K562 (cell line): ENCODE measurements at regions not wholly inside any gene's neighbourhood (a gene's known extent, or its start where the extent isn't known, plus 50 kb on each side); places are given as distances from the start of the nearest gene placed in this dataset.

Source experiments
- BRCA1 ChIP-seq, 2 experiments: fragments of 450-650 bp in 1 of 2; sonication (generic) in 1 of 2; formaldehyde crosslinking in 1 of 2; IDR thresholded peaks; 2 replicates each; pipeline versions ENCODE4 v1.5.0 to v1.6.1; 2017 to 2020; ENCODE audit warnings: mild to moderate bottlenecking in 1 of 2, missing genetic modification reagents in 1 of 2
- FOXA3 ChIP-seq, 2 experiments: fragments of 450-650 bp in 1 of 2; sonication (generic) in 1 of 2; formaldehyde crosslinking; IDR thresholded peaks in 1 of 2; conservative IDR thresholded peaks in 1 of 2; 2 replicates each; pipeline versions ENCODE4 v1.4.0 to v1.8.0; 2020 to 2022; ENCODE audit warnings: mild to moderate bottlenecking in 2 of 2, missing genetic modification reagents in 1 of 2
- GTF2A2 ChIP-seq: IDR thresholded peaks from 2 replicates; pipeline ENCODE4 v1.6.1; 2016; ENCODE audit warnings: mild to moderate bottlenecking, missing genetic modification characterization, missing compliant biosample characterization
- PREB ChIP-seq: sonication (generic); formaldehyde crosslinking; IDR thresholded peaks from 2 replicates; pipeline ENCODE4 v1.8.1; 2023; ENCODE audit warnings: mild to moderate bottlenecking, missing genetic modification reagents
- REST ChIP-seq, 2 experiments: fragments of 450-650 bp; formaldehyde crosslinking in 1 of 2; IDR thresholded peaks; 2 replicates each; pipeline versions ENCODE4 v1.4.0 to v1.6.1; 2014 to 2020; ENCODE audit warnings: mild to moderate bottlenecking in 2 of 2, borderline replicate concordance in 1 of 2, low read depth in 1 of 2
- TARDBP ChIP-seq: fragments of 450-650 bp; IDR thresholded peaks from 2 replicates; pipeline ENCODE4 v1.6.1; 2016
- TF ChIP-seq, protein P1 (sequence below): sonication (generic); formaldehyde crosslinking; IDR thresholded peaks from 2 replicates; pipeline ENCODE4 v1.8.0; 2022; ENCODE audit warnings: mild to moderate bottlenecking, missing genetic modification reagents
- TF ChIP-seq, protein P2 (sequence below), 3 experiments: IDR thresholded peaks in 2 of 3; conservative IDR thresholded peaks in 1 of 3; 2 replicates each; pipeline ENCODE4 v1.5.1; 2011 to 2012; ENCODE audit warnings: low read length in 3 of 3, mild to moderate bottlenecking in 3 of 3, control low read depth in 2 of 3, improper control_type of control experiment in 1 of 3, inconsistent platforms in 1 of 3, low read depth in 1 of 3, mixed read lengths in 1 of 3, moderate library complexity in 1 of 3; ENCODE audit not compliant: insufficient read depth in 2 of 3

DNA sequence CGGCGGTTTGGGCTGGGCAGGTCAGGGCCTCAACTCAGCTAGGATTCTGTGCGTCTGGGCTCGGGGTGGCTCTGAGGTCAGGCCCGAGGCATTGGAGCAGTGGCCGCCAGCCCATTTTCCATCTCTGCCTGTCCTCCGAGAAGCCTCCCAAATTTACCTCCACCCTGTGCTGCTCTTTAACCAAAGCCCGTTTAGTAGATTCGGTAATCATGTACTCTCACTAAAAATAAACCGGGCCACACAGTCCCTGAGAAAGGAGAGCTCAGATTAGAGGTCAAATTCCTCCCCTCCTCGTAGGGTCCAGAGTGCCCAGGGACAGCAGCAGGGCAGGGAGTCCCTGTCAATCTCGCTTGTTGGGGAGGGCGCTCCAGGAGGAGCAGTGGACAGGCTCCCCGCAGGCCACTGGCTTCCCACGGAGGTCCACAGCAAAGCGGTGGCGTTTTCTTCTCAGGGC is 88.7 kb upstream of the CHST15 start:
- no peak for TF ChIP-seq GTF2A2 (tag)
- TF ChIP-seq, protein P1, sequence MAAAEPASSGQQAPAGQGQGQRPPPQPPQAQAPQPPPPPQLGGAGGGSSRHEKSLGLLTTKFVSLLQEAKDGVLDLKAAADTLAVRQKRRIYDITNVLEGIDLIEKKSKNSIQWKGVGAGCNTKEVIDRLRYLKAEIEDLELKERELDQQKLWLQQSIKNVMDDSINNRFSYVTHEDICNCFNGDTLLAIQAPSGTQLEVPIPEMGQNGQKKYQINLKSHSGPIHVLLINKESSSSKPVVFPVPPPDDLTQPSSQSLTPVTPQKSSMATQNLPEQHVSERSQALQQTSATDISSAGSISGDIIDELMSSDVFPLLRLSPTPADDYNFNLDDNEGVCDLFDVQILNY, result no peak
- TF ChIP-seq REST (IDR thresholded peaks at IDR 0.05; ENCODE audit: borderline replicate concordance), result no peak
- TF ChIP-seq REST (CRISPR knock-in tag; IDR thresholded peaks at IDR 0.05; ENCODE audit: low read depth), result no peak
- TF ChIP-seq, protein P2, sequence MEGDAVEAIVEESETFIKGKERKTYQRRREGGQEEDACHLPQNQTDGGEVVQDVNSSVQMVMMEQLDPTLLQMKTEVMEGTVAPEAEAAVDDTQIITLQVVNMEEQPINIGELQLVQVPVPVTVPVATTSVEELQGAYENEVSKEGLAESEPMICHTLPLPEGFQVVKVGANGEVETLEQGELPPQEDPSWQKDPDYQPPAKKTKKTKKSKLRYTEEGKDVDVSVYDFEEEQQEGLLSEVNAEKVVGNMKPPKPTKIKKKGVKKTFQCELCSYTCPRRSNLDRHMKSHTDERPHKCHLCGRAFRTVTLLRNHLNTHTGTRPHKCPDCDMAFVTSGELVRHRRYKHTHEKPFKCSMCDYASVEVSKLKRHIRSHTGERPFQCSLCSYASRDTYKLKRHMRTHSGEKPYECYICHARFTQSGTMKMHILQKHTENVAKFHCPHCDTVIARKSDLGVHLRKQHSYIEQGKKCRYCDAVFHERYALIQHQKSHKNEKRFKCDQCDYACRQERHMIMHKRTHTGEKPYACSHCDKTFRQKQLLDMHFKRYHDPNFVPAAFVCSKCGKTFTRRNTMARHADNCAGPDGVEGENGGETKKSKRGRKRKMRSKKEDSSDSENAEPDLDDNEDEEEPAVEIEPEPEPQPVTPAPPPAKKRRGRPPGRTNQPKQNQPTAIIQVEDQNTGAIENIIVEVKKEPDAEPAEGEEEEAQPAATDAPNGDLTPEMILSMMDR (IDR thresholded peaks at IDR 0.05 in 2 of 3, conservative IDR thresholded peaks at IDR 0.05 in 1 of 3; ENCODE audit: insufficient read depth in 2 of 3, low read depth in 1 of 3, low read length in 3 of 3), result no peak
- TF ChIP-seq BRCA1 (IDR thresholded peaks at IDR 0.05), result no peak
- TF ChIP-seq BRCA1 (CRISPR knock-in tag; IDR thresholded peaks at IDR 0.05), result no peak
- TF ChIP-seq TARDBP, result no peak
- no peak for TF ChIP-seq FOXA3 (CRISPR knock-in tag; conservative IDR thresholded peaks at IDR 0.05 in 1 of 2, IDR thresholded peaks at IDR 0.05 in 1 of 2)
- no peak for TF ChIP-seq PREB (CRISPR knock-in tag)
